Right lobe of liver (tissue), 6 donors: ENCODE measurements at regions not wholly inside any gene's neighbourhood (a gene's known extent, or its start where the extent isn't known, plus 50 kb on each side); places are given as distances from the start of the nearest gene placed in this dataset.

Experiments used
- ATAC-seq, 4 donors: fragments of 200-7000 bp; cut with Tn5 transposase; one replicate each; pipeline ENCODE4 v1.9.1; 2020; ENCODE audit warnings: mild to moderate bottlenecking in 4 of 4, moderate library complexity in 4 of 4
- DNase-seq, 3 donors: peaks; one replicate each; pipeline ENCODE4 v3.0.0-alpha.2; 2020
- H3K27ac ChIP-seq, 3 donors: fragments of 200-600 bp; one replicate each; pipeline ENCODE4 v1.8.0; 2022
- H3K27me3 ChIP-seq, 2 donors: fragments of 200-600 bp; one replicate each; pipeline ENCODE4 v1.8.0; 2022
- H3K36me3 ChIP-seq, 4 donors: fragments of 200-600 bp; sonication (generic) in 1 of 4; one replicate each; pipeline versions ENCODE4 v1.5.1 to v1.8.0; 2017 to 2022; ENCODE audit warnings: control low read depth in 1 of 4
- H3K4me1 ChIP-seq, 4 donors: fragments of 200-600 bp; sonication (generic) in 1 of 4; one replicate each; pipeline versions ENCODE4 v1.5.1 to v1.8.0; 2017 to 2022; ENCODE audit warnings: control low read depth in 1 of 4
- H3K4me3 ChIP-seq, 3 donors: fragments of 200-600 bp; one replicate each; pipeline ENCODE4 v1.8.0; 2022
- H3K9me3 ChIP-seq, 4 donors: fragments of 200-600 bp; sonication (generic) in 1 of 4; one replicate each; pipeline versions ENCODE4 v1.5.1 to v1.8.0; 2017 to 2022; ENCODE audit warnings: control low read depth in 1 of 4
- POLR2A ChIP-seq: fragments of 450-650 bp; IDR thresholded peaks from one replicate; pipeline ENCODE4 v1.6.1; 2017; ENCODE audit warnings: antibody characterized with exemption, mild to moderate bottlenecking
- WGBS: methylation state at CpG from one replicate; pipeline ENCODE4 v1.1.6; 2018; ENCODE audit warnings: low coverage, low lambda C conversion rate; ENCODE audit not compliant: insufficient coverage; ENCODE audit errors: missing lambda C conversion rate; 5-methylcytosine and 5-hydroxymethylcytosine counted together
- intact Hi-C, 2 donors: fragments of 100-400 bp; cut with DNase I; formaldehyde crosslinking; loops; one replicate each; pipeline versions ENCODE4 v1.11.2 to v1.14.1; 2022
- TF ChIP-seq, protein P1 (sequence below), 4 donors: fragments of 200-600 bp in 3 of 4; fragments of 450-650 bp in 1 of 4; IDR thresholded peaks; one replicate each; pipeline versions ENCODE4 v1.5.1 to v1.8.0; 2016 to 2022; ENCODE audit warnings: antibody characterized with exemption in 4 of 4, mild to moderate bottlenecking in 2 of 4
- donor health status: DM: no; HTN: yes; CAD: no.
- donor health status: DM: no; HTN: no; CAD: no.
- donor health status: DM: no; HTN: no; CAD: no.
- donor health status: DM: no; HTN: yes; CAD: no.
- donor health status: DM: no; HTN: yes; CAD: no.

GRCh38 chrX:131894995-131895394, 128.1 kb upstream of the STK26 start:
- no peak for DNase-seq
- 32% methylated on average over 1 of the region's 1 CpG for WGBS
- Histone ChIP-seq H3K9me3 (no peaks in the 10 kb centered on the region), H3K36me3 (no peaks in the 10 kb centered on the region), H3K27me3 (peaks cover 0 to 6% of the 10 kb centered on the region in 2 donors), H3K4me3 (no peak overlapping the region), H3K4me1 (no peaks in the 10 kb centered on the region), H3K27ac (no peak overlapping the region)
- no peak for TF ChIP-seq POLR2A
- TF ChIP-seq, protein P1, sequence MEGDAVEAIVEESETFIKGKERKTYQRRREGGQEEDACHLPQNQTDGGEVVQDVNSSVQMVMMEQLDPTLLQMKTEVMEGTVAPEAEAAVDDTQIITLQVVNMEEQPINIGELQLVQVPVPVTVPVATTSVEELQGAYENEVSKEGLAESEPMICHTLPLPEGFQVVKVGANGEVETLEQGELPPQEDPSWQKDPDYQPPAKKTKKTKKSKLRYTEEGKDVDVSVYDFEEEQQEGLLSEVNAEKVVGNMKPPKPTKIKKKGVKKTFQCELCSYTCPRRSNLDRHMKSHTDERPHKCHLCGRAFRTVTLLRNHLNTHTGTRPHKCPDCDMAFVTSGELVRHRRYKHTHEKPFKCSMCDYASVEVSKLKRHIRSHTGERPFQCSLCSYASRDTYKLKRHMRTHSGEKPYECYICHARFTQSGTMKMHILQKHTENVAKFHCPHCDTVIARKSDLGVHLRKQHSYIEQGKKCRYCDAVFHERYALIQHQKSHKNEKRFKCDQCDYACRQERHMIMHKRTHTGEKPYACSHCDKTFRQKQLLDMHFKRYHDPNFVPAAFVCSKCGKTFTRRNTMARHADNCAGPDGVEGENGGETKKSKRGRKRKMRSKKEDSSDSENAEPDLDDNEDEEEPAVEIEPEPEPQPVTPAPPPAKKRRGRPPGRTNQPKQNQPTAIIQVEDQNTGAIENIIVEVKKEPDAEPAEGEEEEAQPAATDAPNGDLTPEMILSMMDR (IDR thresholded peaks at IDR 0.05) = no peak
- ATAC-seq = no peak
- intact Hi-C loops = no loop called here

DNA sequence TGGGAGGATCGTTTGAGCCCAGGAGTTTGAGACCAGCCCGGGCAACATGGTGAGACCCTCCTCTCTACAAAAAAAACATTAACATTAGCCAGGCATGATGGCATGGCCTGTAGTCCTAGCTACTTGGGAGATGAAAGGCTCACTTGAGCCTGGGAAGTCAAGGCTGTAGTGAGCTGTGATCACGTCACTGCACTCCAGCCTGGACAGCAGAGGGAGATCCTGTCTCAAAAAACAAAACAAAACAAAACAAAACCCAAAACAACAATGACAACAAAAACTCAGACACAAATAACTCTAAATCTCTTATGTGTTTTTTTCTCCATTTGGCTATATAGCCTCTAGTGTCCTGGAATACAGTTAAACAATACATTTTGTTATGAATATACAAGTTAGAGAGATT, 127.3 kb upstream of the STK26 start:
- intact Hi-C loops = no loop called here
- H3K4me1 ChIP-seq = no peaks in the 10 kb centered on the region
- no peak for DNase-seq

DNA sequence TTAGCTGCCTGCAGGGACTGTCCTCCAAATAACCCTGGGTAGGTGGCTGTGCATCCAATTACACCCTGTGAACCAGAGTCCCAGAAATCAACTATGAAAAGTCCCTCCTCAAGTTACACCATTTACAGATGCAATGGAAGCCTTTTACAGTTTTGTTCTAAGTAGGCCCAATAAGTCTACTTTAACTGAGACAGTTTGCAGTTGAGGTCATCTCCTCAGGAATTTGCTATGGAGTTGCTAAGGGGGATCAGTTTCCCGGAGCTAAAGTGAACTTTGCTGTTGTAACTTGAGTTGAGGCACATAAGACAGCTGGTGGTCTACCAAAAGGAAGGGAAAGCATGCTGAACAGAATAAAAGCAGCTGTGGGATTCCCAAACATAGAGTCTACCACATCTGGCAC, 121.6 kb upstream of the STK26 start:
- ATAC-seq = no peak
- intact Hi-C loops = no loop called here
- Histone ChIP-seq H3K9me3 (no peaks in the 10 kb centered on the region), H3K4me3 (no peak overlapping the region), H3K4me1 (no peaks in the 10 kb centered on the region), H3K27me3 (peaks cover 0 to 4% of the 10 kb centered on the region in 2 donors), H3K27ac (no peak overlapping the region), H3K36me3 (no peaks in the 10 kb centered on the region)
- TF ChIP-seq, protein P1 (IDR thresholded peaks at IDR 0.05) = no peak
- no peak for TF ChIP-seq POLR2A
- DNase-seq = no peak
- WGBS = 22% methylated on average over 1 of the region's 1 CpG

More for the DNA sequence above, 127.3 kb upstream of the STK26 start:
- WGBS = 31% methylated on average over 3 of the region's 3 CpGs
- no peaks in the 10 kb centered on the region for H3K36me3 ChIP-seq
- no peak for ATAC-seq
- peaks cover 0 to 6% of the 10 kb centered on the region in 2 donors for H3K27me3 ChIP-seq
- no peak overlapping the region for H3K27ac ChIP-seq
- H3K4me3 ChIP-seq = no peak overlapping the region
- H3K9me3 ChIP-seq = no peaks in the 10 kb centered on the region
- TF ChIP-seq, protein P1 (IDR thresholded peaks at IDR 0.05) = no peak
- no peak for TF ChIP-seq POLR2A

GRCh38 chrX:131907488-131908314, 115.4 kb upstream of the STK26 start:
- TF ChIP-seq, protein P1 (IDR thresholded peaks at IDR 0.05) = no peak
- no peak for TF ChIP-seq POLR2A
- peak in 1 of 3 donors; percentile 43 for DNase-seq
- 57% methylated on average over 14 of the region's 31 CpGs for WGBS
- no peak overlapping the region for H3K4me3 ChIP-seq
- intact Hi-C loops = no loop called here
- no peaks in the 10 kb centered on the region for H3K4me1 ChIP-seq
- no peak overlapping the region for H3K27ac ChIP-seq
- ATAC-seq = peak in 1 of 4 donors; percentile 14
- peaks cover 0 to 8% of the 10 kb centered on the region in 2 donors for H3K27me3 ChIP-seq
- H3K36me3 ChIP-seq = no peaks in the 10 kb centered on the region
- no peaks in the 10 kb centered on the region for H3K9me3 ChIP-seq
